HCT116 (cell line): ENCODE measurements at regions not wholly inside any gene's neighbourhood (a gene's known extent, or its start where the extent isn't known, plus 50 kb on each side); places are given as distances from the start of the nearest gene placed in this dataset.

Source experiments
- CBX3 ChIP-seq: IDR thresholded peaks from 2 replicates; pipeline ENCODE4 v1.6.1; 2012; ENCODE audit warnings: low read depth
- CEBPB ChIP-seq: IDR thresholded peaks from 2 replicates; pipeline ENCODE4 v1.6.1; 2012; ENCODE audit warnings: low read depth
- EZH2 ChIP-seq: fragments of 200-600 bp; sonication (generic); IDR thresholded peaks from 2 replicates; pipeline ENCODE4 v1.6.1; 2017; ENCODE audit warnings: antibody characterized with exemption, mixed run types
- POLR2A ChIP-seq: IDR thresholded peaks from 2 replicates; pipeline ENCODE4 v1.7.0; 2011; ENCODE audit warnings: borderline replicate concordance; ENCODE audit not compliant: insufficient read depth, insufficient read length; ENCODE audit errors: extremely low read depth
- POLR2AphosphoS5 ChIP-seq: IDR thresholded peaks from 2 replicates; pipeline ENCODE4 v1.6.1; 2011; ENCODE audit warnings: mild to moderate bottlenecking, low read depth, low read length, moderate library complexity
- RAD21 ChIP-seq: IDR thresholded peaks from 2 replicates; pipeline ENCODE4 v1.6.1; 2012; ENCODE audit warnings: low read depth, mild to moderate bottlenecking
- TCF7L2 ChIP-seq: IDR thresholded peaks from 2 replicates; pipeline ENCODE4 v1.7.0; 2011; ENCODE audit warnings: borderline replicate concordance, inconsistent platforms; ENCODE audit not compliant: insufficient read depth, insufficient read length; ENCODE audit errors: extremely low read depth
- TF ChIP-seq, protein P1 (sequence below), 3 experiments: fragments of 200-600 bp in 1 of 3; sonication (generic) in 1 of 3; IDR thresholded peaks in 2 of 3; conservative IDR thresholded peaks in 1 of 3; 2 replicates each; pipeline ENCODE4 v1.5.1; 2012 to 2017; ENCODE audit warnings: low read depth in 2 of 3, low read length in 2 of 3, antibody characterized with exemption in 1 of 3, borderline replicate concordance in 1 of 3, control low read depth in 1 of 3, mild to moderate bottlenecking in 1 of 3, mixed read lengths in 1 of 3, mixed run types in 1 of 3, moderate library complexity in 1 of 3; ENCODE audit not compliant: insufficient read depth in 1 of 3
- TF ChIP-seq, protein P2 (sequence below): IDR thresholded peaks from 2 replicates; pipeline ENCODE4 v1.6.1; 2011; ENCODE audit warnings: mild to moderate bottlenecking, low read length, moderate library complexity; ENCODE audit not compliant: insufficient replicate concordance; ENCODE audit errors: extremely low read depth

DNA sequence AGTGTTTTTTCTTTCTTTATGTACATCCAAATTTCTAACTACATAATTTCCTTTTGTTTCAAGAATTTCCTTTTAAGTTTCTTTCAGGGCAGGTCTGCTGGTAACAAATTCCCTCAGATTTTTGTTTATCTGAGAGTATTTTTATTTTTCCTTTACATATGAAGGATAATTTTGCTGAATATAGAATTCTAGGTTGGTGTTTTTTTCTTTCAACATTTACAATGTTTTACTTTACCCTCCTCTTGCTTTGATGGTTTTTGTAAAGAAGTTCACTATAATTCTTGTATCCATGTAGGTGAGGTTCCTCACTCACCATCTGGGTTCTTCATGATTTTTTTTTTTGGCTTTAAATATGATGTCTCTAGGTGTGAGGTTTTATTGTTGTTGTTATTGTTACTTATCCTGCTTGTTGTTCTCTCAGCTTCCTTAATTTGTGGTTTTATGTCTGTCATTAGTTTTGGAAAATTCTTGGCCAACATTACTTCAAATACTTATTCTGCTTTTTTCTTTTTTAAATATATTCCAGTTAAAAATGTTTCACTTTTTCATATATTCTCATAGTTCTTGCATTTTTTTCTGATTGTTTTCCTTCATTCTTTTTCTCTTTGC, 580.1 kb upstream of the CITED2 start:
- TF ChIP-seq, protein P1, sequence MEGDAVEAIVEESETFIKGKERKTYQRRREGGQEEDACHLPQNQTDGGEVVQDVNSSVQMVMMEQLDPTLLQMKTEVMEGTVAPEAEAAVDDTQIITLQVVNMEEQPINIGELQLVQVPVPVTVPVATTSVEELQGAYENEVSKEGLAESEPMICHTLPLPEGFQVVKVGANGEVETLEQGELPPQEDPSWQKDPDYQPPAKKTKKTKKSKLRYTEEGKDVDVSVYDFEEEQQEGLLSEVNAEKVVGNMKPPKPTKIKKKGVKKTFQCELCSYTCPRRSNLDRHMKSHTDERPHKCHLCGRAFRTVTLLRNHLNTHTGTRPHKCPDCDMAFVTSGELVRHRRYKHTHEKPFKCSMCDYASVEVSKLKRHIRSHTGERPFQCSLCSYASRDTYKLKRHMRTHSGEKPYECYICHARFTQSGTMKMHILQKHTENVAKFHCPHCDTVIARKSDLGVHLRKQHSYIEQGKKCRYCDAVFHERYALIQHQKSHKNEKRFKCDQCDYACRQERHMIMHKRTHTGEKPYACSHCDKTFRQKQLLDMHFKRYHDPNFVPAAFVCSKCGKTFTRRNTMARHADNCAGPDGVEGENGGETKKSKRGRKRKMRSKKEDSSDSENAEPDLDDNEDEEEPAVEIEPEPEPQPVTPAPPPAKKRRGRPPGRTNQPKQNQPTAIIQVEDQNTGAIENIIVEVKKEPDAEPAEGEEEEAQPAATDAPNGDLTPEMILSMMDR (IDR thresholded peaks at IDR 0.05 in 2 of 3, conservative IDR thresholded peaks at IDR 0.05 in 1 of 3; ENCODE audit: borderline replicate concordance in 1 of 3, insufficient read depth in 1 of 3, low read depth in 2 of 3, low read length in 2 of 3) = no peak
- no peak for TF ChIP-seq POLR2A
- TF ChIP-seq RAD21 = no peak
- TF ChIP-seq POLR2AphosphoS5 = no peak
- TF ChIP-seq TCF7L2 = no peak
- TF ChIP-seq EZH2 = no peak
- TF ChIP-seq, protein P2, sequence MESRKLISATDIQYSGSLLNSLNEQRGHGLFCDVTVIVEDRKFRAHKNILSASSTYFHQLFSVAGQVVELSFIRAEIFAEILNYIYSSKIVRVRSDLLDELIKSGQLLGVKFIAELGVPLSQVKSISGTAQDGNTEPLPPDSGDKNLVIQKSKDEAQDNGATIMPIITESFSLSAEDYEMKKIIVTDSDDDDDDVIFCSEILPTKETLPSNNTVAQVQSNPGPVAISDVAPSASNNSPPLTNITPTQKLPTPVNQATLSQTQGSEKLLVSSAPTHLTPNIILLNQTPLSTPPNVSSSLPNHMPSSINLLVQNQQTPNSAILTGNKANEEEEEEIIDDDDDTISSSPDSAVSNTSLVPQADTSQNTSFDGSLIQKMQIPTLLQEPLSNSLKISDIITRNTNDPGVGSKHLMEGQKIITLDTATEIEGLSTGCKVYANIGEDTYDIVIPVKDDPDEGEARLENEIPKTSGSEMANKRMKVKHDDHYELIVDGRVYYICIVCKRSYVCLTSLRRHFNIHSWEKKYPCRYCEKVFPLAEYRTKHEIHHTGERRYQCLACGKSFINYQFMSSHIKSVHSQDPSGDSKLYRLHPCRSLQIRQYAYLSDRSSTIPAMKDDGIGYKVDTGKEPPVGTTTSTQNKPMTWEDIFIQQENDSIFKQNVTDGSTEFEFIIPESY = no peak
- TF ChIP-seq CEBPB = no peak
- no peak for TF ChIP-seq CBX3
